H9 (cell line): ENCODE measurements at regions not wholly inside any gene's neighbourhood (a gene's known extent, or its start where the extent isn't known, plus 50 kb on each side); places are given as distances from the start of the nearest gene placed in this dataset.

Experiments
- DNase-seq: peaks from one replicate; pipeline ENCODE4 v3.0.0-alpha.2; 2017
- H2AFZ ChIP-seq: one replicate; pipeline ENCODE4 v1.6.1; 2013; ENCODE audit warnings: mild to moderate bottlenecking, low read length, control low read depth, moderate library complexity
- H2AK5ac ChIP-seq: 2 replicates; pipeline ENCODE4 v1.6.1; 2013; ENCODE audit warnings: low read length, control low read depth, mixed read lengths; ENCODE audit not compliant: insufficient read length
- H2BK120ac ChIP-seq: one replicate; pipeline ENCODE4 v1.6.1; 2013; ENCODE audit warnings: low read depth, mild to moderate bottlenecking, low read length, control low read depth, inconsistent platforms; ENCODE audit not compliant: poor library complexity, severe bottlenecking
- H2BK12ac ChIP-seq: 2 replicates; pipeline ENCODE4 v1.6.1; 2013; ENCODE audit warnings: low read length, control low read depth, mixed read lengths, low read depth; ENCODE audit not compliant: insufficient read length
- H2BK15ac ChIP-seq: 2 replicates; pipeline ENCODE4 v1.6.1; 2013; ENCODE audit warnings: low read depth, low read length, control low read depth
- H2BK20ac ChIP-seq: one replicate; pipeline ENCODE4 v1.6.1; 2013; ENCODE audit warnings: low read depth, mild to moderate bottlenecking, low read length, control low read depth, inconsistent platforms; ENCODE audit not compliant: poor library complexity, severe bottlenecking
- H2BK5ac ChIP-seq: 2 replicates; pipeline ENCODE4 v1.6.1; 2013; ENCODE audit warnings: low read length, control low read depth, mixed read lengths; ENCODE audit not compliant: insufficient read length
- H3K14ac ChIP-seq: 2 replicates; pipeline ENCODE4 v1.6.1; 2013; ENCODE audit warnings: low read length, control low read depth; ENCODE audit not compliant: insufficient read depth
- H3K18ac ChIP-seq: 2 replicates; pipeline ENCODE4 v1.6.1; 2013; ENCODE audit warnings: low read depth, mild to moderate bottlenecking, mixed read lengths, low read length, control low read depth; ENCODE audit not compliant: insufficient read length
- H3K23ac ChIP-seq: 2 replicates; pipeline ENCODE4 v1.6.1; 2013; ENCODE audit warnings: low read length, control low read depth, mixed read lengths, low read depth; ENCODE audit not compliant: insufficient read length
- H3K23me2 ChIP-seq: 2 replicates; pipeline ENCODE4 v1.6.1; 2013; ENCODE audit warnings: low read depth, mild to moderate bottlenecking, mixed read lengths, low read length, control low read depth; ENCODE audit not compliant: insufficient read length, poor library complexity, severe bottlenecking
- H3K27ac ChIP-seq: 2 replicates; pipeline ENCODE4 v1.5.1; 2013; ENCODE audit warnings: low read length, control low read depth, mixed read lengths, low read depth; ENCODE audit not compliant: insufficient read length
- H3K27me3 ChIP-seq: 2 replicates; pipeline ENCODE4 v1.6.1; 2013; ENCODE audit warnings: low read length, control low read depth, inconsistent platforms; ENCODE audit not compliant: insufficient read depth
- H3K4ac ChIP-seq: 2 replicates; pipeline ENCODE4 v1.6.1; 2013; ENCODE audit warnings: low read depth, mild to moderate bottlenecking, control low read depth, inconsistent platforms, low read length, moderate library complexity
- H3K4me1 ChIP-seq: 2 replicates; pipeline ENCODE4 v1.6.1; 2013; ENCODE audit warnings: low read length, control low read depth, inconsistent platforms; ENCODE audit not compliant: insufficient read depth
- H3K4me2 ChIP-seq: 2 replicates; pipeline ENCODE4 v1.6.1; 2013; ENCODE audit warnings: low read length, control low read depth, mixed read lengths; ENCODE audit not compliant: insufficient read length, insufficient read depth
- H3K56ac ChIP-seq: 2 replicates; pipeline ENCODE4 v1.6.1; 2013; ENCODE audit warnings: low read depth, mild to moderate bottlenecking, mixed read lengths, low read length, control low read depth; ENCODE audit not compliant: insufficient read length
- H3K79me1 ChIP-seq: 2 replicates; pipeline ENCODE4 v1.6.1; 2013; ENCODE audit warnings: low read depth, mild to moderate bottlenecking, moderate library complexity, low read length, control low read depth, inconsistent platforms; ENCODE audit not compliant: insufficient read depth, poor library complexity, severe bottlenecking
- H3K79me2 ChIP-seq: 2 replicates; pipeline ENCODE4 v1.6.1; 2013; ENCODE audit warnings: low read length, control low read depth, inconsistent platforms; ENCODE audit not compliant: insufficient read depth
- H3K9ac ChIP-seq: 2 replicates; pipeline ENCODE4 v1.6.1; 2013; ENCODE audit warnings: low read length, control low read depth, mixed read lengths; ENCODE audit not compliant: insufficient read length; ENCODE audit errors: extremely low read depth
- H3K9me3 ChIP-seq: one replicate; pipeline ENCODE4 v1.6.1; 2013; ENCODE audit warnings: low read depth, low read length, inconsistent platforms; ENCODE audit not compliant: control insufficient read depth
- H3T11ph ChIP-seq: one replicate; pipeline ENCODE4 v1.6.1; 2013; ENCODE audit warnings: mild to moderate bottlenecking, low read length, control low read depth, inconsistent platforms
- H4K20me1 ChIP-seq: one replicate; pipeline ENCODE4 v1.6.1; 2013; ENCODE audit not compliant: control insufficient read depth, insufficient read length, insufficient read depth
- H4K5ac ChIP-seq: 2 replicates; pipeline ENCODE4 v1.6.1; 2013; ENCODE audit warnings: low read depth, mild to moderate bottlenecking, mixed read lengths, low read length, control low read depth; ENCODE audit not compliant: insufficient read length
- H4K8ac ChIP-seq: replicated peaks from 2 replicates; pipeline ENCODE4 v1.6.1; 2013; ENCODE audit warnings: low read length, control low read depth, mixed read lengths, low read depth; ENCODE audit not compliant: insufficient read length
- H4K91ac ChIP-seq: 2 replicates; pipeline ENCODE4 v1.6.1; 2013; ENCODE audit warnings: low read depth, mild to moderate bottlenecking, moderate library complexity, mixed read lengths, low read length, control low read depth; ENCODE audit not compliant: insufficient read length
- H3K27ac Mint-ChIP-seq, 3 experiments: 2 replicates in 2 of 3; 3 replicates in 1 of 3; pipeline ENCODE4 v1.8.0; 2020 to 2021; ENCODE audit warnings: mixed read lengths in 3 of 3, mild to moderate bottlenecking in 1 of 3, moderate library complexity in 1 of 3
- H3K27me3 Mint-ChIP-seq: 2 replicates; pipeline ENCODE4 v1.8.0; 2021; ENCODE audit warnings: low read depth, mild to moderate bottlenecking, moderate library complexity, mixed read lengths
- H3K36me3 Mint-ChIP-seq, 3 experiments: 2 replicates in 2 of 3; 3 replicates in 1 of 3; pipeline ENCODE4 v1.8.0; 2020 to 2021; ENCODE audit warnings: low read depth in 3 of 3, mixed read lengths in 3 of 3; ENCODE audit not compliant: insufficient read depth in 1 of 3
- H3K4me1 Mint-ChIP-seq, 2 experiments: 2 replicates each; pipeline ENCODE4 v1.8.0; 2020; ENCODE audit warnings: mixed read lengths in 2 of 2
- H3K4me3 Mint-ChIP-seq, 2 experiments: 2 replicates in 1 of 2; 3 replicates in 1 of 2; pipeline ENCODE4 v1.8.0; 2020 to 2021; ENCODE audit warnings: mild to moderate bottlenecking in 2 of 2, mixed read lengths in 2 of 2, moderate library complexity in 1 of 2
- H3K9me3 Mint-ChIP-seq, 2 experiments: 2 replicates in 1 of 2; 3 replicates in 1 of 2; pipeline ENCODE4 v1.8.0; 2020; ENCODE audit warnings: mild to moderate bottlenecking in 2 of 2, mixed read lengths in 2 of 2, moderate library complexity in 1 of 2
- CTCF ChIP-seq: fragments of 200-600 bp; sonication (generic); conservative IDR thresholded peaks from 3 replicates; pipeline ENCODE4 v1.8.0; 2021; ENCODE audit warnings: antibody characterized with exemption, mild to moderate bottlenecking
- WGBS: extraction: QIAGEN DNeasy Blood & Tissue Kit; methylation state at CpG from one replicate; pipeline ENCODE4 v1.1.7; 2013; ENCODE audit warnings: missing lambda C conversion rate, low lambda C conversion rate, mixed read lengths; ENCODE audit not compliant: insufficient read length; ENCODE audit errors: extremely low coverage; 5-methylcytosine and 5-hydroxymethylcytosine counted together

- no peak overlapping the region for H4K5ac ChIP-seq
- H3K9me3 ChIP-seq, result no peaks in the 10 kb centered on the region
- no peak overlapping the region for H2AFZ ChIP-seq
- no peak overlapping the region for H4K91ac ChIP-seq
- Mint-ChIP-seq H3K27me3 (no peaks in the 10 kb centered on the region), H3K9me3 (no peaks in the 10 kb centered on the region; a peak in 1 of 5 replicates), H3K4me1 (peaks cover 14 to 32% of the 10 kb centered on the region in 2 experiments), H3K4me3 (peak overlapping the region; percentile 89 to 94), H3K36me3 (peaks cover 0 to 12% (median 4%) of the 10 kb centered on the region in 3 experiments; a peak in 2 of 7 replicates), H3K27ac (peak overlapping the region; percentile 98 to 99 (median 98))
- H3K4ac ChIP-seq, result peak overlapping the region; percentile 13; the same call in 1 of the 2 replicates
- no peak overlapping the region for H3K23ac ChIP-seq
- H3K56ac ChIP-seq, result no peak overlapping the region
- H3K27me3 ChIP-seq, result no peaks in the 10 kb centered on the region
- WGBS, result no CpG with 5 or more reads among the region's 68 CpGs
- peak; percentile 26; the same call in 2 of the 3 replicates for TF ChIP-seq CTCF
- peak overlapping the region; percentile 91 for H3K18ac ChIP-seq
- no peaks in the 10 kb centered on the region for H3K4me1 ChIP-seq
- no peaks in the 10 kb centered on the region for H3K79me2 ChIP-seq
- H2BK20ac ChIP-seq, result no peak overlapping the region
- H3K27ac ChIP-seq, result peak overlapping the region; percentile 77
- no peaks in the 10 kb centered on the region for H3K79me1 ChIP-seq
- H3K23me2 ChIP-seq, result peaks cover 5% of the 10 kb centered on the region
- peak overlapping the region; percentile 19 for H2BK120ac ChIP-seq
- peak overlapping the region; percentile 93 for H3K14ac ChIP-seq
- no peak overlapping the region for H2BK5ac ChIP-seq
- no peak overlapping the region for H2AK5ac ChIP-seq
- H2BK12ac ChIP-seq, result no peak overlapping the region
- H2BK15ac ChIP-seq, result no peak overlapping the region
- peak overlapping the region; percentile 6 for H3T11ph ChIP-seq
- no peak overlapping the region for H4K8ac ChIP-seq
- no peaks in the 10 kb centered on the region for H4K20me1 ChIP-seq
- peak; percentile 98 for DNase-seq
- peak overlapping the region; percentile 67 for H3K4me2 ChIP-seq
- H3K9ac ChIP-seq, result peak overlapping the region; percentile 86
Observed at GRCh38 chr7:66493235-66494205, 135.2 kb upstream of the KCTD7 start.
